PC-3 (cell line): ENCODE measurements at regions not wholly inside any gene's neighbourhood (a gene's known extent, or its start where the extent isn't known, plus 50 kb on each side); places are given as distances from the start of the nearest gene placed in this dataset.

Experiments used
- ATAC-seq: fragments of 200-7000 bp; cut with Tn5 transposase; 2 replicates; pipeline ENCODE4 v1.9.1; 2020; ENCODE audit warnings: mild to moderate bottlenecking, moderate library complexity
- BruUV-seq: library from RNA; stranded (reverse); fragments of 400-500 nt; replicated peaks from 2 replicates; lab custom pipeline; 2021; lab: Mats Ljungman, UMichigan
- CTCF ChIA-PET: fragments of 300-600 bp; sonication (Branson Sonifier 250); formaldehyde crosslinking; loops from one replicate; lab custom pipeline; 2022; ENCODE audit warnings: antibody characterized with exemption; lab: Charles Lee
- POLR2A ChIA-PET: fragments of 300-600 bp; sonication (Branson Sonifier 250); formaldehyde crosslinking; loops from one replicate; lab custom pipeline; 2022; ENCODE audit warnings: antibody characterized with exemption; ENCODE audit not compliant: unreplicated experiment; lab: Charles Lee
- DNase-seq: peaks from one replicate; pipeline ENCODE4 v3.0.0-alpha.2; 2015
- H2AFZ ChIP-seq: fragments of 300-600 bp; sonication (generic); 2 replicates; pipeline ENCODE4 v1.6.0; 2016; ENCODE audit warnings: antibody characterized with exemption, low read length
- H3F3A ChIP-seq: fragments of 300-600 bp; sonication (generic); one replicate; pipeline ENCODE4 v1.6.0; 2017; ENCODE audit warnings: antibody characterized with exemption, low read length, control low read depth, mild to moderate bottlenecking; ENCODE audit not compliant: unreplicated experiment
- H3K27ac ChIP-seq: fragments of 300-600 bp; sonication (generic); 2 replicates; pipeline ENCODE4 v1.5.1; 2016; ENCODE audit warnings: mild to moderate bottlenecking, low read length
- H3K27me3 ChIP-seq: fragments of 300-600 bp; sonication (generic); 2 replicates; pipeline ENCODE4 v1.6.1; 2016; ENCODE audit warnings: low read length, mixed read lengths
- H3K36me3 ChIP-seq: fragments of 300-600 bp; sonication (generic); 2 replicates; pipeline ENCODE4 v1.6.1; 2016; ENCODE audit warnings: low read depth, mixed run types, low read length, mixed read lengths
- H3K4me1 ChIP-seq: fragments of 300-600 bp; sonication (generic); 2 replicates; pipeline ENCODE4 v1.5.1; 2016; ENCODE audit warnings: low read length; ENCODE audit not compliant: insufficient read depth
- H3K4me2 ChIP-seq: fragments of 300-600 bp; sonication (generic); 2 replicates; pipeline ENCODE4 v1.6.0; 2016; ENCODE audit warnings: low read length
- H3K4me3 ChIP-seq: fragments of 300-600 bp; sonication (generic); 2 replicates; pipeline ENCODE4 v1.5.1; 2016; ENCODE audit warnings: mild to moderate bottlenecking, low read length, mixed read lengths
- H3K79me2 ChIP-seq: fragments of 300-600 bp; sonication (generic); 2 replicates; pipeline ENCODE4 v1.6.1; 2017; ENCODE audit warnings: low read length, mixed read lengths
- H3K9ac ChIP-seq: fragments of 300-600 bp; sonication (generic); 2 replicates; pipeline ENCODE4 v1.6.0; 2016; ENCODE audit warnings: mild to moderate bottlenecking, low read length
- H3K9me2 ChIP-seq: fragments of 300-600 bp; sonication (generic); replicated peaks from 2 replicates; pipeline ENCODE4 v1.6.1; 2016; ENCODE audit warnings: mixed run types, low read length, mixed read lengths
- H3K9me3 ChIP-seq: fragments of 300-600 bp; sonication (generic); 2 replicates; pipeline ENCODE4 v1.6.1; 2016; ENCODE audit warnings: low read length, mixed read lengths
- H4K20me1 ChIP-seq: fragments of 300-600 bp; sonication (generic); 2 replicates; pipeline ENCODE4 v1.6.1; 2016; ENCODE audit warnings: low read length, mixed read lengths
- CTCF ChIP-seq: fragments of 300-600 bp; sonication (generic); conservative IDR thresholded peaks from 2 replicates; pipeline ENCODE4 v1.5.1; 2017; ENCODE audit warnings: antibody characterized with exemption, low read depth, mild to moderate bottlenecking, low read length
- EZH2 ChIP-seq: fragments of 300-600 bp; sonication (generic); IDR thresholded peaks from one replicate; pipeline ENCODE4 v1.6.1; 2017; ENCODE audit warnings: antibody characterized with exemption, mild to moderate bottlenecking, low read length; ENCODE audit not compliant: unreplicated experiment
- EZH2phosphoT487 ChIP-seq: fragments of 300-600 bp; sonication (generic); IDR thresholded peaks from 2 replicates; pipeline ENCODE4 v1.6.1; 2018; ENCODE audit warnings: mild to moderate bottlenecking, antibody characterized with exemption, low read length, borderline replicate concordance
- intact Hi-C: fragments of 100-400 bp; cut with micrococcal nuclease; formaldehyde crosslinking; loops from 2 replicates; pipeline ENCODE4 v1.9.0; 2023

GRCh38 chr5:167950126-167950721 lies 341.2 kb upstream of the WWC1 start:
- ATAC-seq (no peak), DNase-seq (no peak)
- H3K27ac ChIP-seq = no peak overlapping the region
- H3K4me3 ChIP-seq = no peak overlapping the region
- no peak overlapping the region for H2AFZ ChIP-seq
- TF ChIP-seq EZH2 (no peak), EZH2phosphoT487 (no peak), CTCF (no peak)
- H3K36me3 ChIP-seq = no peaks in the 10 kb centered on the region
- H3K4me1 ChIP-seq = no peaks in the 10 kb centered on the region
- H3K4me2 ChIP-seq = no peak overlapping the region
- ChIA-PET CTCF (no interaction called here), POLR2A (no interaction called here)
- no peak overlapping the region for H3K9ac ChIP-seq
- no peaks in the 10 kb centered on the region for H3F3A ChIP-seq
- H3K27me3 ChIP-seq = peaks cover 69% of the 10 kb centered on the region
- H3K9me3 ChIP-seq = no peaks in the 10 kb centered on the region
- BruUV-seq = no TSS peak
- H3K9me2 ChIP-seq = no peaks in the 10 kb centered on the region
- H4K20me1 ChIP-seq = no peaks in the 10 kb centered on the region
- intact Hi-C loops = no loop called here
- H3K79me2 ChIP-seq = no peaks in the 10 kb centered on the region

GRCh38 chr5:167951116-167951515 lies 340.3 kb upstream of the WWC1 start:
- Histone ChIP-seq H3K36me3 (no peaks in the 10 kb centered on the region), H3K4me2 (0 out of 2 replicates have a peak overlapping the region, but pooled peaks have one; percentile 14), H3F3A (no peaks in the 10 kb centered on the region), H3K9me2 (no peaks in the 10 kb centered on the region), H3K9ac (no peak overlapping the region), H3K9me3 (no peaks in the 10 kb centered on the region), H4K20me1 (no peaks in the 10 kb centered on the region), H3K79me2 (no peaks in the 10 kb centered on the region), H3K27ac (no peak overlapping the region), H3K4me1 (no peaks in the 10 kb centered on the region), H2AFZ (no peak overlapping the region), H3K4me3 (no peak overlapping the region), H3K27me3 (peaks cover 61% of the 10 kb centered on the region)
- ChIA-PET POLR2A (no interaction called here), CTCF (no interaction called here)
- BruUV-seq = no TSS peak
- DNase-seq = no peak
- no peak for TF ChIP-seq EZH2
- TF ChIP-seq CTCF = no peak
- TF ChIP-seq EZH2phosphoT487 = no peak
- intact Hi-C loops = no loop called here
- no peak for ATAC-seq

- no peak for ATAC-seq
- BruUV-seq = no TSS peak
Measured at GRCh38 chr5:167952278-167952995, 339.0 kb upstream of the WWC1 start.

More at GRCh38 chr5:167952278-167952995, 339.0 kb upstream of the WWC1 start:
- DNase-seq = no peak
- H3K9me3 ChIP-seq = no peaks in the 10 kb centered on the region
- CTCF ChIA-PET = no interaction called here
- H4K20me1 ChIP-seq = no peaks in the 10 kb centered on the region
- intact Hi-C loops = no loop called here
- H2AFZ ChIP-seq = no peak overlapping the region
- no peak overlapping the region for H3K4me2 ChIP-seq
- H3F3A ChIP-seq = no peaks in the 10 kb centered on the region
- TF ChIP-seq EZH2phosphoT487 = no peak
- no peak for TF ChIP-seq EZH2
- TF ChIP-seq CTCF = no peak
- no peaks in the 10 kb centered on the region for H3K9me2 ChIP-seq
- no peak overlapping the region for H3K4me3 ChIP-seq
- no peak overlapping the region for H3K27ac ChIP-seq
- no peaks in the 10 kb centered on the region for H3K4me1 ChIP-seq
- POLR2A ChIA-PET = no interaction called here
- no peak overlapping the region for H3K9ac ChIP-seq
- no peaks in the 10 kb centered on the region for H3K79me2 ChIP-seq
- no peaks in the 10 kb centered on the region for H3K36me3 ChIP-seq
- H3K27me3 ChIP-seq = peaks cover 59% of the 10 kb centered on the region
